ENCODE measurements at regions not wholly inside any gene's neighbourhood (a gene's known extent, or its start where the extent isn't known, plus 50 kb on each side); places are given as distances from the start of the nearest gene placed in this dataset.

- intact Hi-C loops (cut with DNase I) = no loop called here
These were observed 101.6 kb upstream of the CERS6 start for GRCh38 chr2:168354499-168354898.

GRCh38 chr2:168355121-168355520, 101.0 kb upstream of the CERS6 start:
- intact Hi-C loops (cut with DNase I) = no loop called here
- TF ChIP-seq POLR2A (IDR thresholded peaks at IDR 0.05; ENCODE audit: low read depth) (no peak), EP300 (IDR thresholded peaks at IDR 0.05) (no peak), POLR2AphosphoS5 (IDR thresholded peaks at IDR 0.05) (no peak), CTCF (IDR thresholded peaks at IDR 0.05) (no peak)
- no peaks in the 10 kb centered on the region for H3K27me3 ChIP-seq
- H3K4me1 ChIP-seq = no peaks in the 10 kb centered on the region
- H3K9me3 ChIP-seq = peaks cover 0 to 4% (median 2%) of the 10 kb centered on the region in 4 donors
- DNase-seq (ENCODE audit: extremely low spot score) = no peak
- H3K36me3 ChIP-seq = no peaks in the 10 kb centered on the region
- no peak overlapping the region for H3K27ac ChIP-seq (replicated peaks in 1 of 4)
- no peak overlapping the region for H3K4me3 ChIP-seq
- WGBS = 70% methylated on average over 2 of the region's 2 CpGs

More at GRCh38 chr2:168354499-168354898, 101.6 kb upstream of the CERS6 start:
- no peaks in the 10 kb centered on the region for H3K36me3 ChIP-seq
- DNase-seq (ENCODE audit: extremely low spot score) = no peak
- WGBS = 100% methylated on average over 1 of the region's 1 CpG
- TF ChIP-seq EP300 (IDR thresholded peaks at IDR 0.05) (no peak), POLR2AphosphoS5 (IDR thresholded peaks at IDR 0.05) (no peak), POLR2A (IDR thresholded peaks at IDR 0.05; ENCODE audit: low read depth) (no peak), CTCF (IDR thresholded peaks at IDR 0.05) (no peak)
- no peak overlapping the region for H3K4me3 ChIP-seq
- no peaks in the 10 kb centered on the region for H3K4me1 ChIP-seq
- H3K9me3 ChIP-seq = peaks cover 0 to 4% (median 2%) of the 10 kb centered on the region in 4 donors
- no peak overlapping the region for H3K27ac ChIP-seq (replicated peaks in 1 of 4)
- H3K27me3 ChIP-seq = no peaks in the 10 kb centered on the region

GRCh38 chr2:168355779-168356476, 100.1 kb upstream of the CERS6 start:
- Histone ChIP-seq H3K4me1 (no peaks in the 10 kb centered on the region), H3K27me3 (no peaks in the 10 kb centered on the region), H3K4me3 (no peak overlapping the region), H3K9me3 (peaks cover 0 to 4% (median 2%) of the 10 kb centered on the region in 4 donors), H3K27ac (replicated peaks in 1 of 4) (no peak overlapping the region), H3K36me3 (no peaks in the 10 kb centered on the region)
- TF ChIP-seq EP300 (IDR thresholded peaks at IDR 0.05) (no peak), POLR2AphosphoS5 (IDR thresholded peaks at IDR 0.05) (no peak), POLR2A (IDR thresholded peaks at IDR 0.05; ENCODE audit: low read depth) (no peak), CTCF (IDR thresholded peaks at IDR 0.05) (no peak)
- no peak for DNase-seq (ENCODE audit: extremely low spot score)
- intact Hi-C loops (cut with DNase I) = no loop called here
- 92% methylated on average over 5 of the region's 5 CpGs for WGBS

GRCh38 chr2:168356477-168356835, 99.6 kb upstream of the CERS6 start:
- intact Hi-C loops (cut with DNase I) = no loop called here
- WGBS = 84% methylated on average over 2 of the region's 2 CpGs
- peaks cover 0 to 4% (median 2%) of the 10 kb centered on the region in 4 donors for H3K9me3 ChIP-seq
- no peak overlapping the region for H3K4me3 ChIP-seq
- no peak overlapping the region for H3K27ac ChIP-seq (replicated peaks in 1 of 4)
- no peaks in the 10 kb centered on the region for H3K4me1 ChIP-seq
- H3K36me3 ChIP-seq = no peaks in the 10 kb centered on the region
- no peak for DNase-seq (ENCODE audit: extremely low spot score)
- no peaks in the 10 kb centered on the region for H3K27me3 ChIP-seq
- TF ChIP-seq POLR2AphosphoS5 (IDR thresholded peaks at IDR 0.05) = no peak
- no peak for TF ChIP-seq POLR2A (IDR thresholded peaks at IDR 0.05; ENCODE audit: low read depth)
- no peak for TF ChIP-seq CTCF (IDR thresholded peaks at IDR 0.05)
- TF ChIP-seq EP300 (IDR thresholded peaks at IDR 0.05) = no peak
